ENCODE measurements at regions not wholly inside any gene's neighbourhood (a gene's known extent, or its start where the extent isn't known, plus 50 kb on each side); places are given as distances from the start of the nearest gene placed in this dataset.

- H3K27ac Mint-ChIP-seq: no peak overlapping the region
- ATAC-seq: no peak
- Histone ChIP-seq H3K27ac (ENCODE audit: low read depth, low read length) (no peak overlapping the region), H3K9me3 (ENCODE audit: control insufficient read depth in 2 of 3, low read length in 3 of 3) (no peaks in the 10 kb centered on the region), H3K27me3 (ENCODE audit: control insufficient read depth in 2 of 2, insufficient read depth in 2 of 2, low read length in 2 of 2) (no peaks in the 10 kb centered on the region), H3K4me3 (ENCODE audit: low read length) (no peak overlapping the region), H3K36me3 (ENCODE audit: control insufficient read depth in 2 of 3, insufficient read depth in 3 of 3, low read length in 3 of 3) (no peaks in the 10 kb centered on the region), H3K4me1 (ENCODE audit: control insufficient read depth in 2 of 2, insufficient read depth in 2 of 2, low read length in 2 of 2) (no peaks in the 10 kb centered on the region)
- DNase-seq: no peak
- POLR2A ChIA-PET: no interaction called here
- intact Hi-C loops (cut with micrococcal nuclease): no loop called here
- no peak overlapping the region for H3K4me3 Mint-ChIP-seq
- H3K4me1 Mint-ChIP-seq: peaks cover 0 to 3% (median 0%) of the 10 kb centered on the region in 7 donors
- H3K27me3 Mint-ChIP-seq: peaks cover 0 to 6% (median 0%) of the 10 kb centered on the region in 5 donors
- peaks cover 0 to 14% (median under 1%) of the 10 kb centered on the region in 11 donors for H3K9me3 Mint-ChIP-seq
- CTCF ChIA-PET: no interaction called here
- peaks cover 0 to 2% (median 0%) of the 10 kb centered on the region in 5 donors for H3K36me3 Mint-ChIP-seq
Measured at GRCh38 chr21:35336534-35336933, 287.4 kb upstream of the RUNX1 start.

- Histone ChIP-seq H3K27ac (ENCODE audit: low read depth, low read length) (no peak overlapping the region), H3K4me3 (ENCODE audit: low read length) (no peak overlapping the region), H3K9me3 (ENCODE audit: control insufficient read depth in 2 of 3, low read length in 3 of 3) (no peaks in the 10 kb centered on the region), H3K36me3 (ENCODE audit: control insufficient read depth in 2 of 3, insufficient read depth in 3 of 3, low read length in 3 of 3) (no peaks in the 10 kb centered on the region), H3K4me1 (ENCODE audit: control insufficient read depth in 2 of 2, insufficient read depth in 2 of 2, low read length in 2 of 2) (no peaks in the 10 kb centered on the region), H3K27me3 (ENCODE audit: control insufficient read depth in 2 of 2, insufficient read depth in 2 of 2, low read length in 2 of 2) (no peaks in the 10 kb centered on the region)
- Mint-ChIP-seq H3K4me1 (peaks cover 0 to 3% (median 0%) of the 10 kb centered on the region in 7 donors), H3K27ac (no peak overlapping the region), H3K27me3 (peaks cover 0 to 6% (median 0%) of the 10 kb centered on the region in 5 donors), H3K9me3 (peaks cover 0 to 18% (median 2%) of the 10 kb centered on the region in 11 donors), H3K4me3 (no peak overlapping the region), H3K36me3 (peaks cover 0 to 5% (median 3%) of the 10 kb centered on the region in 5 donors)
- CTCF ChIA-PET: no interaction called here
- intact Hi-C loops (cut with micrococcal nuclease): no loop called here
- POLR2A ChIA-PET: no interaction called here
- ATAC-seq (no peak), DNase-seq (no peak)
Measured at GRCh38 chr21:35335951-35336446, 286.9 kb upstream of the RUNX1 start.

- no peaks in the 10 kb centered on the region for H3K4me1 ChIP-seq (ENCODE audit: control insufficient read depth in 2 of 2, insufficient read depth in 2 of 2, low read length in 2 of 2)
- Mint-ChIP-seq H3K4me3 (no peak overlapping the region), H3K4me1 (peaks cover 0 to 3% (median 0%) of the 10 kb centered on the region in 7 donors), H3K36me3 (peaks cover 0 to 6% (median 3%) of the 10 kb centered on the region in 5 donors), H3K27ac (no peak overlapping the region), H3K27me3 (peaks cover 0 to 3% (median 0%) of the 10 kb centered on the region in 5 donors), H3K9me3 (peaks cover 0 to 18% (median 2%) of the 10 kb centered on the region in 11 donors)
- no peaks in the 10 kb centered on the region for H3K27me3 ChIP-seq (ENCODE audit: control insufficient read depth in 2 of 2, insufficient read depth in 2 of 2, low read length in 2 of 2)
- intact Hi-C loops (cut with micrococcal nuclease): no loop called here
- H3K9me3 ChIP-seq (ENCODE audit: control insufficient read depth in 2 of 3, low read length in 3 of 3): no peaks in the 10 kb centered on the region
- no peaks in the 10 kb centered on the region for H3K36me3 ChIP-seq (ENCODE audit: control insufficient read depth in 2 of 3, insufficient read depth in 3 of 3, low read length in 3 of 3)
- no peak overlapping the region for H3K27ac ChIP-seq (ENCODE audit: low read depth, low read length)
- no peak overlapping the region for H3K4me3 ChIP-seq (ENCODE audit: low read length)
- ChIA-PET CTCF (no interaction called here), POLR2A (no interaction called here)
- DNase-seq: no peak
- ATAC-seq: no peak
Measured at GRCh38 chr21:35333831-35334618, 284.9 kb upstream of the RUNX1 start.

- H3K27ac Mint-ChIP-seq: no peak overlapping the region
- H3K36me3 Mint-ChIP-seq: peaks cover 0 to 5% (median 3%) of the 10 kb centered on the region in 5 donors
- peaks cover 0 to 3% (median 0%) of the 10 kb centered on the region in 7 donors for H3K4me1 Mint-ChIP-seq
- intact Hi-C loops (cut with micrococcal nuclease): no loop called here
- Histone ChIP-seq H3K4me3 (ENCODE audit: low read length) (no peak overlapping the region), H3K9me3 (ENCODE audit: control insufficient read depth in 2 of 3, low read length in 3 of 3) (no peaks in the 10 kb centered on the region), H3K27me3 (ENCODE audit: control insufficient read depth in 2 of 2, insufficient read depth in 2 of 2, low read length in 2 of 2) (no peaks in the 10 kb centered on the region), H3K36me3 (ENCODE audit: control insufficient read depth in 2 of 3, insufficient read depth in 3 of 3, low read length in 3 of 3) (no peaks in the 10 kb centered on the region), H3K4me1 (ENCODE audit: control insufficient read depth in 2 of 2, insufficient read depth in 2 of 2, low read length in 2 of 2) (no peaks in the 10 kb centered on the region), H3K27ac (ENCODE audit: low read depth, low read length) (no peak overlapping the region)
- ATAC-seq (no peak), DNase-seq (no peak)
- H3K27me3 Mint-ChIP-seq: peaks cover 0 to 3% (median 0%) of the 10 kb centered on the region in 5 donors
- no peak overlapping the region for H3K4me3 Mint-ChIP-seq
- CTCF ChIA-PET: no interaction called here
- H3K9me3 Mint-ChIP-seq: peaks cover 0 to 16% (median 2%) of the 10 kb centered on the region in 11 donors
- POLR2A ChIA-PET: interaction anchor here (0.9 kb wide), 1 partner anchor 171 kb away, joined by 5 read pairs; no protein-coding TSS in a partner anchor
Measured at GRCh38 chr21:35332841-35333426, 283.8 kb upstream of the RUNX1 start.

GRCh38 chr21:35329940-35330660 lies 281.0 kb upstream of the RUNX1 start:
- intact Hi-C loops (cut with micrococcal nuclease): no loop called here
- DNase-seq (no peak), ATAC-seq (no peak)
- no peak overlapping the region for H3K4me3 Mint-ChIP-seq
- Histone ChIP-seq H3K4me3 (ENCODE audit: low read length) (no peak overlapping the region), H3K27ac (ENCODE audit: low read depth, low read length) (no peak overlapping the region), H3K9me3 (ENCODE audit: control insufficient read depth in 2 of 3, low read length in 3 of 3) (no peaks in the 10 kb centered on the region), H3K27me3 (ENCODE audit: control insufficient read depth in 2 of 2, insufficient read depth in 2 of 2, low read length in 2 of 2) (no peaks in the 10 kb centered on the region), H3K4me1 (ENCODE audit: control insufficient read depth in 2 of 2, insufficient read depth in 2 of 2, low read length in 2 of 2) (no peaks in the 10 kb centered on the region), H3K36me3 (ENCODE audit: control insufficient read depth in 2 of 3, insufficient read depth in 3 of 3, low read length in 3 of 3) (no peaks in the 10 kb centered on the region)
- H3K4me1 Mint-ChIP-seq: peaks cover 0 to 3% (median 0%) of the 10 kb centered on the region in 7 donors
- H3K9me3 Mint-ChIP-seq: peaks cover 0 to 16% (median 2%) of the 10 kb centered on the region in 11 donors
- no peak overlapping the region for H3K27ac Mint-ChIP-seq
- ChIA-PET POLR2A (no interaction called here), CTCF (no interaction called here)
- H3K27me3 Mint-ChIP-seq: peaks cover 0 to 3% (median 0%) of the 10 kb centered on the region in 5 donors
- H3K36me3 Mint-ChIP-seq: peaks cover 0 to 5% (median 3%) of the 10 kb centered on the region in 5 donors

GRCh38 chr21:35328856-35329455 lies 279.9 kb upstream of the RUNX1 start:
- Mint-ChIP-seq H3K27ac (peak overlapping the region in 1 of 9 donors; percentile 1), H3K27me3 (peaks cover 0 to 3% (median 0%) of the 10 kb centered on the region in 5 donors), H3K9me3 (peaks cover 0 to 16% (median 2%) of the 10 kb centered on the region in 11 donors), H3K4me1 (peaks cover 0 to 3% (median 0%) of the 10 kb centered on the region in 7 donors), H3K36me3 (peaks cover 0 to 5% (median 3%) of the 10 kb centered on the region in 5 donors), H3K4me3 (no peak overlapping the region)
- DNase-seq (no peak), ATAC-seq (no peak)
- no peak overlapping the region for H3K27ac ChIP-seq (ENCODE audit: low read depth, low read length)
- intact Hi-C loops (cut with micrococcal nuclease): no loop called here
- H3K27me3 ChIP-seq (ENCODE audit: control insufficient read depth in 2 of 2, insufficient read depth in 2 of 2, low read length in 2 of 2): no peaks in the 10 kb centered on the region
- H3K36me3 ChIP-seq (ENCODE audit: control insufficient read depth in 2 of 3, insufficient read depth in 3 of 3, low read length in 3 of 3): no peaks in the 10 kb centered on the region
- CTCF ChIA-PET: no interaction called here
- no peak overlapping the region for H3K4me3 ChIP-seq (ENCODE audit: low read length)
- POLR2A ChIA-PET: interaction anchor here (1.1 kb wide), 1 partner anchor 24 kb away, joined by 3 read pairs; no protein-coding TSS in a partner anchor
- H3K4me1 ChIP-seq (ENCODE audit: control insufficient read depth in 2 of 2, insufficient read depth in 2 of 2, low read length in 2 of 2): no peaks in the 10 kb centered on the region
- no peaks in the 10 kb centered on the region for H3K9me3 ChIP-seq (ENCODE audit: control insufficient read depth in 2 of 3, low read length in 3 of 3)
